HCT116 (cell line): ENCODE measurements at regions not wholly inside any gene's neighbourhood (a gene's known extent, or its start where the extent isn't known, plus 50 kb on each side); places are given as distances from the start of the nearest gene placed in this dataset.

ENCODE experiments used
- ATF3 ChIP-seq: IDR thresholded peaks from 2 replicates; pipeline ENCODE4 v1.6.1; 2012
- CEBPB ChIP-seq: IDR thresholded peaks from 2 replicates; pipeline ENCODE4 v1.6.1; 2012; ENCODE audit warnings: low read depth
- CTCF ChIP-seq, 3 experiments: fragments of 200-600 bp in 1 of 3; sonication (generic) in 1 of 3; IDR thresholded peaks in 2 of 3; conservative IDR thresholded peaks in 1 of 3; 2 replicates each; pipeline ENCODE4 v1.5.1; 2012 to 2017; ENCODE audit warnings: low read depth in 2 of 3, low read length in 2 of 3, antibody characterized with exemption in 1 of 3, borderline replicate concordance in 1 of 3, control low read depth in 1 of 3, mild to moderate bottlenecking in 1 of 3, mixed read lengths in 1 of 3, mixed run types in 1 of 3, moderate library complexity in 1 of 3; ENCODE audit not compliant: insufficient read depth in 1 of 3
- EZH2 ChIP-seq: fragments of 200-600 bp; sonication (generic); IDR thresholded peaks from 2 replicates; pipeline ENCODE4 v1.6.1; 2017; ENCODE audit warnings: antibody characterized with exemption, mixed run types
- EZH2phosphoT487 ChIP-seq: fragments of 200-600 bp; IDR thresholded peaks from 2 replicates; pipeline ENCODE4 v1.6.1; 2018; ENCODE audit warnings: antibody characterized with exemption, borderline replicate concordance
- FOSL1 ChIP-seq: IDR thresholded peaks from 2 replicates; pipeline ENCODE4 v1.6.1; 2012; ENCODE audit warnings: low read depth
- MAX ChIP-seq: IDR thresholded peaks from 2 replicates; pipeline ENCODE4 v1.6.1; 2012
- POLR2A ChIP-seq: IDR thresholded peaks from 2 replicates; pipeline ENCODE4 v1.7.0; 2011; ENCODE audit warnings: borderline replicate concordance; ENCODE audit not compliant: insufficient read depth, insufficient read length; ENCODE audit errors: extremely low read depth
- RAD21 ChIP-seq: IDR thresholded peaks from 2 replicates; pipeline ENCODE4 v1.6.1; 2012; ENCODE audit warnings: low read depth, mild to moderate bottlenecking
- REST ChIP-seq: IDR thresholded peaks from 2 replicates; pipeline ENCODE4 v1.6.1; 2012; ENCODE audit warnings: low read depth
- ZNF274 ChIP-seq: fragments of 200-500 bp; sonication (Bioruptor generic); IDR thresholded peaks from 2 replicates; pipeline ENCODE4 v1.6.1; 2014; ENCODE audit warnings: mild to moderate bottlenecking, low read depth, low read length, inconsistent platforms

GRCh38 chr6:144768551-144769075, 483.5 kb downstream of the UTRN start:
- TF ChIP-seq MAX: no peak
- TF ChIP-seq POLR2A: no peak
- TF ChIP-seq CTCF (IDR thresholded peaks at IDR 0.05 in 2 of 3, conservative IDR thresholded peaks at IDR 0.05 in 1 of 3; ENCODE audit: borderline replicate concordance in 1 of 3, insufficient read depth in 1 of 3, low read depth in 2 of 3, low read length in 2 of 3): no peak
- no peak for TF ChIP-seq EZH2
- no peak for TF ChIP-seq FOSL1
- TF ChIP-seq RAD21: no peak
- TF ChIP-seq EZH2phosphoT487: no peak
- TF ChIP-seq ZNF274: no peak
- no peak for TF ChIP-seq ATF3
- no peak for TF ChIP-seq REST
- TF ChIP-seq CEBPB: no peak
